Prostate gland (tissue), 2 donors: ENCODE measurements at regions not wholly inside any gene's neighbourhood (a gene's known extent, or its start where the extent isn't known, plus 50 kb on each side); places are given as distances from the start of the nearest gene placed in this dataset.

Experiments used
- DNase-seq: peaks from one replicate; pipeline ENCODE4 v3.0.0-alpha.2; 2019; ENCODE audit warnings: low spot score
- H3K27ac ChIP-seq, 2 donors: fragments of 200-600 bp; sonication (generic); 2 replicates each; pipeline ENCODE4 v1.5.1; 2017 to 2019
- H3K27me3 ChIP-seq: fragments of 200-600 bp; sonication (generic); replicated peaks from 2 replicates; pipeline ENCODE4 v1.5.1; 2019; ENCODE audit not compliant: insufficient read depth
- H3K36me3 ChIP-seq, 2 donors: fragments of 200-600 bp; sonication (generic); 1 replicate in 1 of 2; 2 replicates in 1 of 2; pipeline versions ENCODE4 v1.5.1 to v1.8.1; 2017 to 2019
- H3K4me1 ChIP-seq: fragments of 200-600 bp; sonication (generic); replicated peaks from 2 replicates; pipeline ENCODE4 v1.5.1; 2019
- H3K4me3 ChIP-seq, 2 donors: fragments of 200-600 bp; sonication (generic); 2 replicates each; pipeline ENCODE4 v1.5.1; 2017 to 2019
- H3K9me3 ChIP-seq: fragments of 200-600 bp; sonication (generic); 2 replicates; pipeline ENCODE4 v1.5.1; 2017
- POLR2A ChIP-seq: fragments of 450-650 bp; IDR thresholded peaks from one replicate; pipeline ENCODE4 v1.6.1; 2016; ENCODE audit warnings: antibody characterized with exemption, mild to moderate bottlenecking
- POLR2AphosphoS5 ChIP-seq: sonication (generic); formaldehyde crosslinking; IDR thresholded peaks from one replicate; pipeline ENCODE4 v1.6.1; 2017; ENCODE audit warnings: antibody characterized with exemption
- WGBS: methylation state at CpG from one replicate; pipeline ENCODE4 v1.1.5; 2018; 5-methylcytosine and 5-hydroxymethylcytosine counted together
- intact Hi-C: fragments of 100-400 bp; cut with DNase I; formaldehyde crosslinking; loops from one replicate; pipeline ENCODE4 v1.14.2; 2022
- TF ChIP-seq, protein P1 (sequence below), 4 experiments: fragments of 200-600 bp in 2 of 4; fragments of 450-650 bp in 2 of 4; sonication (generic) in 2 of 4; IDR thresholded peaks; 1 replicate in 3 of 4; 2 replicates in 1 of 4; pipeline ENCODE4 v1.5.1; 2016 to 2019; ENCODE audit warnings: antibody characterized with exemption in 4 of 4, mild to moderate bottlenecking in 2 of 4, moderate library complexity in 2 of 4

DNA sequence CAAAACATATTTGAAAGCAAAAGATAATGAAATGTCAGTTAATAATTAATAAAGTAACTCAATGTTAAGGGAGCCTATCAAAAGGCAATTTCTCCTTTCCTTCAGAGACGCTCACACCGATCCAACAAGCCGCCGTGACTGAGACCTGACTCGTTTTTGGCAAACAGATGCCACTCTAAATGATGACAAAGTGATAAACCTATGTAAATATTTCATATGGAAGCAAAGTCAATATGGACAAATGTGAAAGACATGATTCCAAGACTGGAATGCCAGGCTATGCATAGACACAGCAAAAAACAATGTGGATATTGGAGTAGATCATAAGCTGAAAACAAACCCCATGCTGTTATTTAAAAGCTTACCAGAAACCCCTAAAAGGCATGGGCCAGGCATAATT is 137.2 kb upstream of the SUCLG2 start:
- TF ChIP-seq POLR2AphosphoS5 (no peak), POLR2A (no peak)
- TF ChIP-seq, protein P1, sequence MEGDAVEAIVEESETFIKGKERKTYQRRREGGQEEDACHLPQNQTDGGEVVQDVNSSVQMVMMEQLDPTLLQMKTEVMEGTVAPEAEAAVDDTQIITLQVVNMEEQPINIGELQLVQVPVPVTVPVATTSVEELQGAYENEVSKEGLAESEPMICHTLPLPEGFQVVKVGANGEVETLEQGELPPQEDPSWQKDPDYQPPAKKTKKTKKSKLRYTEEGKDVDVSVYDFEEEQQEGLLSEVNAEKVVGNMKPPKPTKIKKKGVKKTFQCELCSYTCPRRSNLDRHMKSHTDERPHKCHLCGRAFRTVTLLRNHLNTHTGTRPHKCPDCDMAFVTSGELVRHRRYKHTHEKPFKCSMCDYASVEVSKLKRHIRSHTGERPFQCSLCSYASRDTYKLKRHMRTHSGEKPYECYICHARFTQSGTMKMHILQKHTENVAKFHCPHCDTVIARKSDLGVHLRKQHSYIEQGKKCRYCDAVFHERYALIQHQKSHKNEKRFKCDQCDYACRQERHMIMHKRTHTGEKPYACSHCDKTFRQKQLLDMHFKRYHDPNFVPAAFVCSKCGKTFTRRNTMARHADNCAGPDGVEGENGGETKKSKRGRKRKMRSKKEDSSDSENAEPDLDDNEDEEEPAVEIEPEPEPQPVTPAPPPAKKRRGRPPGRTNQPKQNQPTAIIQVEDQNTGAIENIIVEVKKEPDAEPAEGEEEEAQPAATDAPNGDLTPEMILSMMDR (IDR thresholded peaks at IDR 0.05): no peak
- WGBS: 45% methylated on average over 5 of the region's 5 CpGs

DNA sequence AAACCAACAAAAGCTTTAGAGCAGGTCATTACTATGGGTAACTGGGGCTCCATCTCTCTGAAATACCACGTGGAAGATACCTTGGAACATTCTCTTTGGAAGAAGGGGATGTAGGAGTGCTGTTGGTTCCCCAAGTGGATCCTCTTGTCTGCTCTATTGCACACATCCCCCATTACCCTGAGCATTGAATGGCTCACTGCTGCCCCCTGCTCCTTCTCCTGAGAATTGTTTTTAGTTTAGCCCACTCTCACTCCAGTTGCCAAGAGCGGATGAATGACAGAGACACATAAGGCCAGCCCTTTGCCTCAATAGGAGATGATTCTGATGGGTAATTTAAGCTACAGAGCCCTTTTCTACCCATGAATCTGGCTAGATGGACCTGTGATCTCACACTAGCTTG is 135.6 kb upstream of the SUCLG2 start:
- H3K27ac ChIP-seq: no peak overlapping the region
- peak; percentile 11 for DNase-seq
- H3K36me3 ChIP-seq: no peaks in the 10 kb centered on the region
- no peaks in the 10 kb centered on the region for H3K4me1 ChIP-seq
- TF ChIP-seq, protein P1 (IDR thresholded peaks at IDR 0.05): peak in 3 of 4 experiments; percentile 36 to 41 (median 38)
- no peak for TF ChIP-seq POLR2A
- WGBS: 43% methylated on average over 2 of the region's 2 CpGs
- intact Hi-C loops: no loop called here
- no peak overlapping the region for H3K4me3 ChIP-seq
- no peaks in the 10 kb centered on the region for H3K27me3 ChIP-seq
- H3K9me3 ChIP-seq: no peaks in the 10 kb centered on the region

More for the DNA sequence above, 137.2 kb upstream of the SUCLG2 start:
- intact Hi-C loops: no loop called here
- no peak overlapping the region for H3K4me3 ChIP-seq
- no peaks in the 10 kb centered on the region for H3K27me3 ChIP-seq
- no peaks in the 10 kb centered on the region for H3K36me3 ChIP-seq
- H3K4me1 ChIP-seq: no peaks in the 10 kb centered on the region
- H3K27ac ChIP-seq: no peak overlapping the region
- DNase-seq: no peak
- no peaks in the 10 kb centered on the region for H3K9me3 ChIP-seq

DNA sequence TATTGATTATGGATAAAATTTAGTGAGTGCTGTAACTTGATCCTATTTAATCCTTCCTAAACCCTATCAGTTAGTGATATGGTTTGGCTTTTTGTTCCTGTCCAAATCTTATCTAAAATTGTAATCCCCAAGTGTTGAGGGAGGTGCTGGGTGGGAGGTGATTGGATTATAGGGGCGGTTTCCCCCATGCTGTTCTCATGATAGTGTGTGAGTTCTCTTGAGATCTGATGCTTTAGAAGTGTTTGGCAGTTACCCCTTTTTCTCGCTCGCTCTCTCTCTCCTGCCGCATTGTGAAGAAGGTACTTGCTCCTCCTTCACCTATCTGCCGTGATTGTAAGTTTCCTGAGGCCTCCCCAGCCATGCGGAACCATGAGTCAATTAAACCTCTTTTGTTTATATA is 134.0 kb upstream of the SUCLG2 start:
- H3K4me1 ChIP-seq: no peaks in the 10 kb centered on the region
- intact Hi-C loops: no loop called here
- 80% methylated on average over 6 of the region's 6 CpGs for WGBS

DNA sequence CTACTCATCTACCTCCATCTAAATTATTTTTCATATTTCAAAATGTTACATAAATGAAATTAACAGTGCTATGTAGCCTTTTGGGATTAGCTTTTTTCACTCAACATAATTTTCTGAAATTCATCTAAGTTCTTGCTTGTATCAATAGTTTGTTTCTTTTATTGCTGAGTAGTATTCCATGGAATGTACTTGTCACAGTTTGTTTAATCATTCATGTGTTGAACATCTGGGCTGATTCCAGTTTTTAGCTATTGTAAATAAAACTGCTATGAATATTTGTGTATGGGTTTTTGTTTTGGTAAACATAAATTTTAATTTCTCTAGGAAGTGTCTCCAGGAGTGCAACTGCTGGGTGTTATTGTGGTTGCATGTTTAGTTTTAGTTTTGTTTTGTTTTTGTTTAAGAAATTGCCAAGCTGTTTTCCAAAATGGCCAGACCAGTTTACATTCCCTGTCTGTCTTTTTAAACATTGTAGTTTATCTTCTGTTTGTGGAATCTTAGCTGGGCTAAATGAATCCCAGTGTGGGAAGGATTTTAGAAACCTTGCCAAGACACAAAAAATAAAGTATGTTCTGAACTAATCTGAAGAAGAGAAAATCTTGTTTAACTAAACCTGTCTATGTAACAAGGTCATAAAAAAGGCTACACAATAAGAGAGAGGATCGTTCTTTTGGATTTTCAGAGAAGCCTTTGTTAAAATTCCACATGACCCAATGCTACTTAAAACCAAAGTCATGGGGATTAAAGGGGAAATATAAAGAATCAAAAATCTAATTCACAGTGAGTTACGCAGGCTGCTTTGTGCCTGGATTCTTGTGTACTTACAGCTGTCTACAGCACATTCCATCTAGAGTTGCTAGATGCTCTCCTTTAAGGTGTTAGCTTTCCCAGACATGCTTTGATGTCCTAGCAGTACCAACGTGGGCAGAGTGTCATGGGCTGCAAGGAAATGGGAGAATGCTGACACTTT is 129.2 kb upstream of the SUCLG2 start:
- WGBS: 26% methylated on average over 3 of the region's 3 CpGs
- H3K27me3 ChIP-seq: no peaks in the 10 kb centered on the region
- H3K9me3 ChIP-seq: no peaks in the 10 kb centered on the region
- no peak for DNase-seq
- H3K4me1 ChIP-seq: no peaks in the 10 kb centered on the region
- intact Hi-C loops: no loop called here
- TF ChIP-seq, protein P1 (IDR thresholded peaks at IDR 0.05): no peak
- no peaks in the 10 kb centered on the region for H3K36me3 ChIP-seq
- H3K27ac ChIP-seq: no peak overlapping the region
- H3K4me3 ChIP-seq: no peak overlapping the region

More for the DNA sequence above, 134.0 kb upstream of the SUCLG2 start:
- no peak overlapping the region for H3K27ac ChIP-seq
- no peak for DNase-seq
- no peaks in the 10 kb centered on the region for H3K27me3 ChIP-seq
- H3K36me3 ChIP-seq: no peaks in the 10 kb centered on the region
- no peaks in the 10 kb centered on the region for H3K9me3 ChIP-seq
- TF ChIP-seq POLR2A: no peak
- no peak for TF ChIP-seq POLR2AphosphoS5
- TF ChIP-seq, protein P1 (IDR thresholded peaks at IDR 0.05): no peak
- no peak overlapping the region for H3K4me3 ChIP-seq

DNA sequence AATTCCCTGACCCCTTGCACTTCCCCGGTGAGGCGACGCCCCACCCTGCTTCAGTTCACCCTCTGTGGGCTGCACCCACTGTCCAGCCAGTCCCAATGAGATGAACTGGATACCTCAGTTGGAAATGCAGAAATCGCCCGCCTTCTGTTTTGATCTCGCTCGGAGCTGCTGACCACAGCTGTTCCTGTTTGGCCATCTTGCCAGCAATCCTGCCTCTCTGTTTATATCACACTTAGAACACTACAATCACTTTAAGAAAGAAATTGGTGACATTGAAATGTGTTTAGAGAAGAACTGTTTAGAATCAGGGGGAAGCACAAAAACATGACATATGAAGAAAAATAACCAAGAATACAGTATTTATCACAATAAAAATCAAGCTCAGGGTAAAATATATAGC is 127.5 kb upstream of the SUCLG2 start:
- H3K36me3 ChIP-seq: no peaks in the 10 kb centered on the region
- H3K27ac ChIP-seq: no peak overlapping the region
- H3K27me3 ChIP-seq: no peaks in the 10 kb centered on the region
- H3K4me1 ChIP-seq: no peaks in the 10 kb centered on the region
- H3K4me3 ChIP-seq: no peak overlapping the region
- DNase-seq: no peak
- intact Hi-C loops: no loop called here
- WGBS: 94% methylated on average over 7 of the region's 7 CpGs
- TF ChIP-seq POLR2AphosphoS5 (no peak), POLR2A (no peak)
- TF ChIP-seq, protein P1 (IDR thresholded peaks at IDR 0.05): no peak
- H3K9me3 ChIP-seq: no peaks in the 10 kb centered on the region
